GM13977 (cell line): ENCODE measurements at regions not wholly inside any gene's neighbourhood (a gene's known extent, or its start where the extent isn't known, plus 50 kb on each side); places are given as distances from the start of the nearest gene placed in this dataset.

Experiments used
- DNase-seq: peaks from one replicate; pipeline ENCODE4 v3.0.0; 2012; ENCODE audit warnings: low spot score
- CTCF ChIP-seq: IDR thresholded peaks from 2 replicates; pipeline ENCODE4 v1.5.1; 2012; ENCODE audit warnings: mild to moderate bottlenecking, control low read depth; ENCODE audit not compliant: insufficient read depth; ENCODE audit errors: extremely low read depth, missing control alignments
- in situ Hi-C: fragments of 300-500 bp; cut with MboI; formaldehyde crosslinking; loops from one replicate; pipeline ENCODE4 v1.12.0; 2022; ENCODE audit warnings: low sequenced_read_pairs, low pct_unique_long_range_greater_than_20kb, mixed read lengths, inconsistent platforms; ENCODE audit not compliant: unreplicated experiment

DNA sequence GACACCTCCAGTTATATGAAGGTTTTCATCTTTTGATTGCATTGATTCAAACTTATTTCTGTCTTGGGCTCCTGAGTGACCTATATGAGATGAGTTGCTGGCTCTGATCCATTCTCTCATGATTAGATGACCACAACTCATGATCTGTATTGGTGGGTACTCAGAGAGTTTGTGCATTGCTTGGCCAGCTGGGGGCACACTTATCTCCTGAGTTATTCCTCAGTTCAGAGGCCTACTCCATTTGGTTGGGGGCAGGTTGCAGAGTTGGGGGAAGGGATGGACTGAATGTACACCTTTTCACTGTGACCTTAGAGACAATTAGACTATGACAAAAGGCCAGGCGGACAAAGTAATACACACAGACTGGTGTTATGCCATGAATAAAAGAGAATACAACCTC is 166.2 kb upstream of the SEMA6D start:
- TF ChIP-seq CTCF = no peak
- no peak for DNase-seq
- in situ Hi-C loops = no loop called here

DNA sequence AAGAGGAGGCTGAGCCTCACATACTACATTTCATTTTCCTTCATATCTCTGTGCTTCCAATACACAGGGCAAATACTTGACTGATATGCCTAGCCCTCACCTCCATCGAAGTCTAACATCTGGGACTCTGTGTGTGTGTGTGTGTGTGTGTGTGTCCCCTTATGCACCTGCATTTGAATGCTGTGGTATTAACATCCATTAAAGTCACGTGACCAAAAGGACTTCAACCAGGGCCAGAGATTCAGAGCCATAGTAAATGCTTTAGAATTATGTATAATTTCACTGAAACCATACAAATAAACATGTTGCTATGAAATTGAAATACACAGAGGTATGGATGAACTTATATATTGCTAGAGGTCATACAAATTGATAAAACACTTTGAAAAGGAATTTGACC is 165.8 kb upstream of the SEMA6D start:
- DNase-seq = no peak
- TF ChIP-seq CTCF = no peak
- in situ Hi-C loops = no loop called here

DNA sequence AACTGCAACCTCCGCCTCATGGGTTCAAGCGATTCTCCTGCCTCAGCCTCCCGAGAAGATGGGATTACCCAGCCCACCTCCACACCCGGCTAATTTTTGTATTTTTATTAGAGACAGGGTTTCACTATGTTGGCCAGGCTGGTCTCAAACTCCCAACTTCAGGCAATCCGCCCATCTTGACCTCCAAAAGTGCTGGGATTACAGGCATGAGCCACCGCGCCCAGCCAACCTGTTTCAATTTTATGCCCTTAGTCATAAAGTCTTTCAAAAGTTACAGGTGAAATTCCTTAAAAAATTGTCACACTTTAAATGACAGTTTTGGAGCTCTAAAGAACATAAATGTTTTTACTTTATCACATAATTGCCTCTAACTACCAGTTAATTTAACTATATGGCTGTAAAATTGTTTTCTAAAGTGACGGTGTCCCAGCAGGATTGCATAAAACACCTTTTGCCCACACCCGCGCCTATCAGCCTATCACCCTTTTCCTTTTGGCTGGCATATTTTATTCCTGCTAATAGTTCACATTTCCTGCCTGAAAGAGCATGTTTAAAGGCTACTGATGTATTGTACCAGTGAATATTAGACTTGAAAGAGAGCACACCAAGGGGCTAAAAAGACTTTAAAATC is 164.2 kb upstream of the SEMA6D start:
- no peak for DNase-seq
- in situ Hi-C loops = no loop called here
- no peak for TF ChIP-seq CTCF

GRCh38 chr15:47553947-47554346 is 163.4 kb upstream of the SEMA6D start:
- DNase-seq = no peak
- in situ Hi-C loops = no loop called here
- no peak for TF ChIP-seq CTCF

- DNase-seq = no peak
- TF ChIP-seq CTCF = no peak
- in situ Hi-C loops = no loop called here
Measured at GRCh38 chr15:47561102-47561501, 156.2 kb upstream of the SEMA6D start.

- in situ Hi-C loops = no loop called here
- DNase-seq = no peak
- no peak for TF ChIP-seq CTCF
Measured at GRCh38 chr15:47565949-47566348, 151.4 kb upstream of the SEMA6D start.

- TF ChIP-seq CTCF = no peak
- in situ Hi-C loops = no loop called here
- DNase-seq = no peak
Measured at GRCh38 chr15:47566610-47567009, 150.7 kb upstream of the SEMA6D start.
